Body of pancreas (tissue), 4 donors: ENCODE measurements at regions not wholly inside any gene's neighbourhood (a gene's known extent, or its start where the extent isn't known, plus 50 kb on each side); places are given as distances from the start of the nearest gene placed in this dataset.

Experiments
- ATAC-seq: fragments of 150-250 bp; one replicate; pipeline ENCODE4 v1.9.1; 2016
- DNase-seq, 4 donors: peaks; one replicate each; pipeline ENCODE4 v3.0.0-alpha.2; 2019
- H3K27ac ChIP-seq, 4 donors: fragments of 200-600 bp; sonication (generic); 1 replicate in 3 of 4; 2 replicates in 1 of 4; pipeline versions ENCODE4 v1.5.1 to v1.6.1; 2016 to 2019; ENCODE audit warnings: mild to moderate bottlenecking in 1 of 4, mixed read lengths in 1 of 4, moderate library complexity in 1 of 4
- H3K27me3 ChIP-seq, 2 donors: fragments of 200-600 bp; sonication (generic); one replicate each; pipeline ENCODE4 v1.6.0; 2016; ENCODE audit warnings: mild to moderate bottlenecking in 1 of 2
- H3K36me3 ChIP-seq, 2 donors: fragments of 200-600 bp; sonication (generic); replicated peaks in 1 of 2; 2 replicates each; pipeline ENCODE4 v1.5.1; 2016; ENCODE audit warnings: low read depth in 2 of 2; ENCODE audit not compliant: insufficient read depth in 1 of 2
- H3K4me1 ChIP-seq: fragments of 200-600 bp; sonication (generic); one replicate; pipeline ENCODE4 v1.6.0; 2016
- H3K4me3 ChIP-seq, 2 donors: fragments of 200-600 bp; sonication (generic); 1 replicate in 1 of 2; 2 replicates in 1 of 2; pipeline ENCODE4 v1.5.1; 2016 to 2019
- H3K9me3 ChIP-seq, 3 donors: fragments of 200-600 bp; sonication (generic); 1 replicate in 2 of 3; 2 replicates in 1 of 3; pipeline ENCODE4 v1.5.1; 2016
- POLR2A ChIP-seq, 3 donors: fragments of 450-650 bp; IDR thresholded peaks; one replicate each; pipeline ENCODE4 v1.6.1; 2016; ENCODE audit warnings: antibody characterized with exemption in 3 of 3, mild to moderate bottlenecking in 2 of 3
- WGBS, 2 donors: methylation state at CpG; one replicate each; pipeline ENCODE4 v1.1.5; 2017; 5-methylcytosine and 5-hydroxymethylcytosine counted together
- intact Hi-C: fragments of 100-400 bp; cut with DNase I; formaldehyde crosslinking; loops from one replicate; pipeline ENCODE4 v1.15.1; 2023
- TF ChIP-seq, protein P1 (sequence below), 7 experiments: fragments of 450-650 bp in 4 of 7; fragments of 200-600 bp in 3 of 7; sonication (generic) in 3 of 7; IDR thresholded peaks; one replicate each; pipeline ENCODE4 v1.5.1; 2016 to 2019; ENCODE audit warnings: antibody characterized with exemption in 7 of 7

- H3K4me3 ChIP-seq: no peak overlapping the region
- no peaks in the 10 kb centered on the region for H3K27me3 ChIP-seq
- DNase-seq (no peak), ATAC-seq (no peak)
- TF ChIP-seq POLR2A (IDR thresholded peaks at IDR 0.05): no peak
- TF ChIP-seq, protein P1, sequence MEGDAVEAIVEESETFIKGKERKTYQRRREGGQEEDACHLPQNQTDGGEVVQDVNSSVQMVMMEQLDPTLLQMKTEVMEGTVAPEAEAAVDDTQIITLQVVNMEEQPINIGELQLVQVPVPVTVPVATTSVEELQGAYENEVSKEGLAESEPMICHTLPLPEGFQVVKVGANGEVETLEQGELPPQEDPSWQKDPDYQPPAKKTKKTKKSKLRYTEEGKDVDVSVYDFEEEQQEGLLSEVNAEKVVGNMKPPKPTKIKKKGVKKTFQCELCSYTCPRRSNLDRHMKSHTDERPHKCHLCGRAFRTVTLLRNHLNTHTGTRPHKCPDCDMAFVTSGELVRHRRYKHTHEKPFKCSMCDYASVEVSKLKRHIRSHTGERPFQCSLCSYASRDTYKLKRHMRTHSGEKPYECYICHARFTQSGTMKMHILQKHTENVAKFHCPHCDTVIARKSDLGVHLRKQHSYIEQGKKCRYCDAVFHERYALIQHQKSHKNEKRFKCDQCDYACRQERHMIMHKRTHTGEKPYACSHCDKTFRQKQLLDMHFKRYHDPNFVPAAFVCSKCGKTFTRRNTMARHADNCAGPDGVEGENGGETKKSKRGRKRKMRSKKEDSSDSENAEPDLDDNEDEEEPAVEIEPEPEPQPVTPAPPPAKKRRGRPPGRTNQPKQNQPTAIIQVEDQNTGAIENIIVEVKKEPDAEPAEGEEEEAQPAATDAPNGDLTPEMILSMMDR (IDR thresholded peaks at IDR 0.05): no peak
- peaks cover 0 to 6% (median 0%) of the 10 kb centered on the region in 3 donors for H3K9me3 ChIP-seq
- no peaks in the 10 kb centered on the region for H3K4me1 ChIP-seq
- H3K36me3 ChIP-seq: no peaks in the 10 kb centered on the region
- H3K27ac ChIP-seq: peak overlapping the region in 1 of 4 donors; percentile 2
- intact Hi-C loops: no loop called here
Measured at GRCh38 chr20:11316244-11316643, 601.4 kb upstream of the BTBD3 start.

GRCh38 chr20:11320033-11320432, 597.7 kb upstream of the BTBD3 start:
- intact Hi-C loops: no loop called here
- no peaks in the 10 kb centered on the region for H3K36me3 ChIP-seq
- TF ChIP-seq, protein P1 (IDR thresholded peaks at IDR 0.05): no peak
- no peak for TF ChIP-seq POLR2A (IDR thresholded peaks at IDR 0.05)
- H3K4me1 ChIP-seq: no peaks in the 10 kb centered on the region
- H3K9me3 ChIP-seq: peaks cover 0 to 6% (median 0%) of the 10 kb centered on the region in 3 donors
- no peak for DNase-seq
- no peak overlapping the region for H3K27ac ChIP-seq
- ATAC-seq: no peak
- no peaks in the 10 kb centered on the region for H3K27me3 ChIP-seq
- H3K4me3 ChIP-seq: no peak overlapping the region

GRCh38 chr20:11323816-11324215, 593.9 kb upstream of the BTBD3 start:
- DNase-seq (no peak), ATAC-seq (no peak)
- Histone ChIP-seq H3K27me3 (no peaks in the 10 kb centered on the region), H3K27ac (no peak overlapping the region), H3K4me3 (no peak overlapping the region), H3K9me3 (no peaks in the 10 kb centered on the region), H3K36me3 (no peaks in the 10 kb centered on the region), H3K4me1 (no peaks in the 10 kb centered on the region)
- WGBS, 2 donors: 27 to 32% methylated on average over 1 of the region's 1 CpG
- TF ChIP-seq, protein P1 (IDR thresholded peaks at IDR 0.05): no peak
- TF ChIP-seq POLR2A (IDR thresholded peaks at IDR 0.05): no peak
- intact Hi-C loops: no loop called here

GRCh38 chr20:11324990-11325389, 592.7 kb upstream of the BTBD3 start:
- WGBS, 2 donors: 80 to 88% methylated on average over 4 of the region's 4 CpGs
- Histone ChIP-seq H3K9me3 (no peaks in the 10 kb centered on the region), H3K27me3 (no peaks in the 10 kb centered on the region), H3K4me3 (no peak overlapping the region), H3K36me3 (no peaks in the 10 kb centered on the region), H3K4me1 (no peaks in the 10 kb centered on the region), H3K27ac (no peak overlapping the region)
- ATAC-seq (no peak), DNase-seq (no peak)
- TF ChIP-seq, protein P1 (IDR thresholded peaks at IDR 0.05): no peak
- no peak for TF ChIP-seq POLR2A (IDR thresholded peaks at IDR 0.05)
- intact Hi-C loops: no loop called here

DNA sequence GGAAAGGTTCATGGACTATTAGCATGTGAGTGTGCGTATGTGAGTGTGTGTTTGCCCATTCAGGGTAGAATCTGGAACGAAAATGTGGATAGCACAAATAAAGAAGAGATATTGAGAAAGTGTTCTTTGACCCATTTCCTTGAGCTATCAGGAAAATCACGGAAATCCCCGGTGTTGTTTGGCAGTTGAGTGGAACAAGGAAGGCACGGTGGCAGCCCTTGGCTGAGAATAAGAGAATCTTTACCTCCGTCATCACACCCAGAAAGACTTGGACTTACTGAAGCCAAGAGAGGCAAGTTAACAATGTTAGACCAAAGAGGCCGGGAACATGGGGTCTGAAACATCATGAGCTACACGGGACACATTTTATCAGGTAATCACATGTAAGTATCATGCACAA, 588.9 kb upstream of the BTBD3 start:
- intact Hi-C loops: no loop called here
- DNase-seq: no peak
- ATAC-seq: no peak
- Histone ChIP-seq H3K9me3 (no peaks in the 10 kb centered on the region), H3K27ac (no peak overlapping the region), H3K4me3 (no peak overlapping the region), H3K36me3 (no peaks in the 10 kb centered on the region), H3K27me3 (no peaks in the 10 kb centered on the region), H3K4me1 (no peaks in the 10 kb centered on the region)
- TF ChIP-seq, protein P1 (IDR thresholded peaks at IDR 0.05): no peak
- TF ChIP-seq POLR2A (IDR thresholded peaks at IDR 0.05): no peak
- 69 to 71% methylated on average over 8 of the region's 8 CpGs for whole genome bisulfite sequencing, 2 donors
